Vagina (tissue), 2 donors: ENCODE measurements at regions not wholly inside any gene's neighbourhood (a gene's known extent, or its start where the extent isn't known, plus 50 kb on each side); places are given as distances from the start of the nearest gene placed in this dataset.

Source experiments
- DNase-seq, 2 donors: peaks; one replicate each; pipeline ENCODE4 v3.0.0-alpha.2; 2017; ENCODE audit errors: extremely low spot score in 2 of 2
- H3K27ac ChIP-seq: fragments of 200-600 bp; sonication (generic); one replicate; pipeline ENCODE4 v1.5.1; 2019
- H3K27me3 ChIP-seq: fragments of 200-600 bp; sonication (generic); one replicate; pipeline ENCODE4 v1.5.1; 2019
- H3K36me3 ChIP-seq, 2 donors: fragments of 200-600 bp; sonication (generic); one replicate each; pipeline ENCODE4 v1.5.1; 2017 to 2019
- H3K4me1 ChIP-seq: fragments of 200-600 bp; sonication (generic); one replicate; pipeline ENCODE4 v1.5.1; 2019
- H3K4me3 ChIP-seq, 2 donors: fragments of 200-600 bp; sonication (generic); 1 replicate in 1 of 2; 2 replicates in 1 of 2; pipeline ENCODE4 v1.5.1; 2016 to 2019
- H3K9me3 ChIP-seq: fragments of 200-600 bp; sonication (generic); one replicate; pipeline ENCODE4 v1.5.1; 2019
- POLR2A ChIP-seq, 2 donors: fragments of 450-650 bp; IDR thresholded peaks; one replicate each; pipeline ENCODE4 v1.6.1; 2017; ENCODE audit warnings: antibody characterized with exemption in 2 of 2, mild to moderate bottlenecking in 2 of 2, moderate library complexity in 2 of 2
- POLR2AphosphoS5 ChIP-seq, 2 donors: sonication (generic); formaldehyde crosslinking; IDR thresholded peaks; one replicate each; pipeline ENCODE4 v1.9.0; 2017; ENCODE audit warnings: antibody characterized with exemption in 2 of 2, mild to moderate bottlenecking in 2 of 2, low read depth in 1 of 2; ENCODE audit not compliant: insufficient read depth in 1 of 2
- intact Hi-C: fragments of 100-400 bp; cut with DNase I; formaldehyde crosslinking; loops from one replicate; pipeline ENCODE4 v1.15.1; 2023
- TF ChIP-seq, protein P1 (sequence below), 3 experiments: fragments of 450-650 bp in 2 of 3; fragments of 200-600 bp in 1 of 3; sonication (generic) in 1 of 3; IDR thresholded peaks; one replicate each; pipeline ENCODE4 v1.5.1; 2017 to 2019; ENCODE audit warnings: antibody characterized with exemption in 3 of 3, mild to moderate bottlenecking in 2 of 3, moderate library complexity in 2 of 3

DNA sequence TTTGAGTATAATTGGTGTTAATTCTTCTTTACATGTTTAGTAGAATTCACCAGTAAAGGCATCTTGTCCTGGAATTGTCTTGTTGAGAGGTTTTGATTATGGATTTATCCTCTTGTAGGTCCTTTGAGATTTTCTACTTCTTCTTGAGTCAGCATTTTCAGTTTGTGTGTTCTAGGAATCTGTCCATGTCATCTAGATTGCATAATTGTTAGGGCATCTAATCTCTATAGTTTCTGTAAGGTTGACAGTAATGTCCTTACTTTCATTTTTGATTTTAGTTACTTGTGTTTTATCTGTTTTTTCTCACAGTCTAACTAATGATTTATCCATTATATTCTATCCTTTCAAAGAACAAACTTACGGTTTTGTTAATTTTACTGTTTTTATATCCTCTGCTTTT is 492.0 kb downstream of the FGF9 start:
- H3K27ac ChIP-seq: no peak overlapping the region
- no peak for DNase-seq
- no peaks in the 10 kb centered on the region for H3K4me1 ChIP-seq
- H3K27me3 ChIP-seq: no peaks in the 10 kb centered on the region
- no peak overlapping the region for H3K4me3 ChIP-seq
- intact Hi-C loops: no loop called here
- no peaks in the 10 kb centered on the region for H3K36me3 ChIP-seq
- TF ChIP-seq POLR2A (IDR thresholded peaks at IDR 0.05) (no peak), POLR2AphosphoS5 (IDR thresholded peaks at IDR 0.05; ENCODE audit: insufficient read depth in 1 of 2, low read depth in 1 of 2) (no peak)
- TF ChIP-seq, protein P1, sequence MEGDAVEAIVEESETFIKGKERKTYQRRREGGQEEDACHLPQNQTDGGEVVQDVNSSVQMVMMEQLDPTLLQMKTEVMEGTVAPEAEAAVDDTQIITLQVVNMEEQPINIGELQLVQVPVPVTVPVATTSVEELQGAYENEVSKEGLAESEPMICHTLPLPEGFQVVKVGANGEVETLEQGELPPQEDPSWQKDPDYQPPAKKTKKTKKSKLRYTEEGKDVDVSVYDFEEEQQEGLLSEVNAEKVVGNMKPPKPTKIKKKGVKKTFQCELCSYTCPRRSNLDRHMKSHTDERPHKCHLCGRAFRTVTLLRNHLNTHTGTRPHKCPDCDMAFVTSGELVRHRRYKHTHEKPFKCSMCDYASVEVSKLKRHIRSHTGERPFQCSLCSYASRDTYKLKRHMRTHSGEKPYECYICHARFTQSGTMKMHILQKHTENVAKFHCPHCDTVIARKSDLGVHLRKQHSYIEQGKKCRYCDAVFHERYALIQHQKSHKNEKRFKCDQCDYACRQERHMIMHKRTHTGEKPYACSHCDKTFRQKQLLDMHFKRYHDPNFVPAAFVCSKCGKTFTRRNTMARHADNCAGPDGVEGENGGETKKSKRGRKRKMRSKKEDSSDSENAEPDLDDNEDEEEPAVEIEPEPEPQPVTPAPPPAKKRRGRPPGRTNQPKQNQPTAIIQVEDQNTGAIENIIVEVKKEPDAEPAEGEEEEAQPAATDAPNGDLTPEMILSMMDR (IDR thresholded peaks at IDR 0.05): no peak
- H3K9me3 ChIP-seq: no peaks in the 10 kb centered on the region

GRCh38 chr13:22168437-22169190 is 497.7 kb downstream of the FGF9 start:
- Histone ChIP-seq H3K4me1 (no peaks in the 10 kb centered on the region), H3K4me3 (no peak overlapping the region), H3K27ac (no peak overlapping the region), H3K27me3 (no peaks in the 10 kb centered on the region), H3K9me3 (no peaks in the 10 kb centered on the region), H3K36me3 (no peaks in the 10 kb centered on the region)
- intact Hi-C loops: no loop called here
- DNase-seq: no peak
- TF ChIP-seq POLR2A (IDR thresholded peaks at IDR 0.05): no peak
- TF ChIP-seq, protein P1 (IDR thresholded peaks at IDR 0.05): no peak
- TF ChIP-seq POLR2AphosphoS5 (IDR thresholded peaks at IDR 0.05; ENCODE audit: insufficient read depth in 1 of 2, low read depth in 1 of 2): no peak

- Histone ChIP-seq H3K36me3 (no peaks in the 10 kb centered on the region), H3K4me3 (no peak overlapping the region), H3K27ac (no peak overlapping the region), H3K9me3 (no peaks in the 10 kb centered on the region), H3K4me1 (no peaks in the 10 kb centered on the region), H3K27me3 (no peaks in the 10 kb centered on the region)
- intact Hi-C loops: no loop called here
- DNase-seq: no peak
- TF ChIP-seq, protein P1 (IDR thresholded peaks at IDR 0.05): no peak
- TF ChIP-seq POLR2A (IDR thresholded peaks at IDR 0.05): no peak
- TF ChIP-seq POLR2AphosphoS5 (IDR thresholded peaks at IDR 0.05; ENCODE audit: insufficient read depth in 1 of 2, low read depth in 1 of 2): no peak
Observed at GRCh38 chr13:22169473-22169872, 498.6 kb downstream of the FGF9 start.

DNA sequence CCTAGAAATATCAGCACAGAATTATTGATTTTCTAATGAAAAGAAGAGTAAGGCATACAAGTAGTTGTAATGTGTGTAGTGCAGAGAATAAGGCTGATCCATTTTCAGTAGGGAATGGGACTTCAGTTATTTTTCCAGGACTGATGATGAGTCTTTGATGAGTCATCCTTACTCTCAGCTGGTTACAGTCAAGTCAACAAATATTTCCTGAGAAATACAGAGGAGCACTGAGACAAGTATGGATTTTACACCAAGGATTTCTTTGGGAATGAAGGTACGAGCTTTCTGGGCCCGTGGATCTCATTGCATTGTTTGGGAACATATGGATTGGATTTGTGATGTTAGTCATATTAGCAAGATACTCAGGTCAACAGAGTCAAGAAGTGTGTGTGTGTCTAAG is 502.7 kb downstream of the FGF9 start:
- TF ChIP-seq POLR2A (IDR thresholded peaks at IDR 0.05) (no peak), POLR2AphosphoS5 (IDR thresholded peaks at IDR 0.05; ENCODE audit: insufficient read depth in 1 of 2, low read depth in 1 of 2) (no peak)
- Histone ChIP-seq H3K36me3 (no peaks in the 10 kb centered on the region), H3K27ac (no peak overlapping the region), H3K27me3 (no peaks in the 10 kb centered on the region), H3K4me1 (no peaks in the 10 kb centered on the region), H3K4me3 (no peak overlapping the region), H3K9me3 (no peaks in the 10 kb centered on the region)
- no peak for DNase-seq
- intact Hi-C loops: no loop called here

DNA sequence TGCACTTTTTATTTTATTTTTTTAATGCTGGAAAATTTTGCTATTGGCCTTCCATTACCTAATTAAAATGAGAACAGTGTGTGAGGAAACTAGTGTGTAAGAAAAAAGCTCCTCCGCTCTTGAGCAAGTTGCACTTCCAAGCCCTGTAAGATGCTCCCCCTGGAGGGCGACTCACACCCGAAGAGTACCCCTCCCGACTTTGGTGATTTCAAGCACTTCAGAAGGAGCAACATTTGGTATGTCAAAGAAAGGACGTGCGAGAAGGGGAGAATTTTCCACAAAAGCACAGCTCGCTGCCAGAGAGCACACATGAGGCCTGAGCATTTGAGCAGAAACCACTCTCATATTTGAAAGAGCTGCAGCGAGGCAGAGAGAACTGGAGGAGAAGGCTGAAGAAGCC is 504.4 kb downstream of the FGF9 start:
- DNase-seq: no peak
- Histone ChIP-seq H3K27ac (no peak overlapping the region), H3K36me3 (no peaks in the 10 kb centered on the region), H3K4me1 (no peaks in the 10 kb centered on the region), H3K4me3 (no peak overlapping the region), H3K27me3 (no peaks in the 10 kb centered on the region), H3K9me3 (no peaks in the 10 kb centered on the region)
- TF ChIP-seq POLR2A (IDR thresholded peaks at IDR 0.05) (no peak), POLR2AphosphoS5 (IDR thresholded peaks at IDR 0.05; ENCODE audit: insufficient read depth in 1 of 2, low read depth in 1 of 2) (no peak)
- TF ChIP-seq, protein P1 (IDR thresholded peaks at IDR 0.05): no peak
- intact Hi-C loops: no loop called here
